H1 (cell line): ENCODE measurements at regions not wholly inside any gene's neighbourhood (a gene's known extent, or its start where the extent isn't known, plus 50 kb on each side); places are given as distances from the start of the nearest gene placed in this dataset.

Source experiments
- CTCF ChIA-PET: fragments of 300-600 bp; sonication (Branson Sonifier 250); formaldehyde crosslinking; loops from one replicate; lab custom pipeline; 2021; ENCODE audit not compliant: partially characterized antibody; lab: Charles Lee
- POLR2A ChIA-PET: fragments of 300-600 bp; sonication (Branson Sonifier 250); formaldehyde crosslinking; loops from one replicate; lab custom pipeline; 2021; ENCODE audit warnings: inconsistent platforms; ENCODE audit not compliant: partially characterized antibody; lab: Charles Lee
- DNase-seq, 2 experiments: peaks; one replicate each; pipeline versions ENCODE4 v3.0.0 to v3.0.0-alpha.2; 2010 to 2022; ENCODE audit warnings: low spot score in 2 of 2, low read depth in 1 of 2, mixed read lengths in 1 of 2
- FAIRE-seq: peaks from 2 replicates; lab custom pipeline; 2011; peaks lifted over from hg19 to GRCh38; lab: Jason Lieb, UNC
- H2AFZ ChIP-seq: 2 replicates; pipeline ENCODE4 v1.8.1; 2012; ENCODE audit warnings: low read length, inconsistent platforms
- H2AK5ac ChIP-seq: 2 replicates; pipeline ENCODE4 v1.6.1; 2013; ENCODE audit warnings: low read depth, low read length
- H2BK120ac ChIP-seq: replicated peaks from 2 replicates; pipeline ENCODE3; 2013; ENCODE audit warnings: low read depth, low read length, inconsistent platforms
- H2BK12ac ChIP-seq: 2 replicates; pipeline ENCODE4 v1.6.1; 2013; ENCODE audit warnings: low read depth, low read length
- H2BK15ac ChIP-seq: 2 replicates; pipeline ENCODE4 v1.6.1; 2013; ENCODE audit warnings: low read length
- H2BK20ac ChIP-seq: 2 replicates; pipeline ENCODE4 v1.6.1; 2013; ENCODE audit warnings: low read length
- H2BK5ac ChIP-seq: 2 replicates; pipeline ENCODE4 v1.6.1; 2013; ENCODE audit warnings: low read depth, low read length
- H3K14ac ChIP-seq: 2 replicates; pipeline ENCODE4 v1.6.1; 2013; ENCODE audit warnings: inconsistent platforms; ENCODE audit not compliant: insufficient read length
- H3K18ac ChIP-seq: 2 replicates; pipeline ENCODE4 v1.6.1; 2013; ENCODE audit warnings: low read length; ENCODE audit errors: extremely low read depth
- H3K23ac ChIP-seq: 2 replicates; pipeline ENCODE4 v1.6.1; 2013; ENCODE audit warnings: inconsistent platforms; ENCODE audit not compliant: insufficient read length
- H3K23me2 ChIP-seq: 2 replicates; pipeline ENCODE4 v1.6.1; 2013; ENCODE audit warnings: low read depth, low read length
- H3K27ac ChIP-seq: 2 replicates; pipeline ENCODE4 v1.6.1; 2011; ENCODE audit warnings: low read depth, low read length, inconsistent platforms
- H3K27me3 ChIP-seq, 4 experiments: replicated peaks in 1 of 4; 1 replicate in 1 of 4; 2 replicates in 3 of 4; pipeline versions ENCODE4 v1.6.1 to v1.8.1; 2011 to 2013; ENCODE audit warnings: low read length in 3 of 4, mild to moderate bottlenecking in 3 of 4, inconsistent platforms in 2 of 4, mixed read lengths in 2 of 4, moderate library complexity in 1 of 4; ENCODE audit not compliant: control insufficient read depth in 3 of 4, insufficient read depth in 3 of 4; ENCODE audit errors: extremely low read depth in 1 of 4
- H3K36me3 ChIP-seq, 4 experiments: 2 replicates each; pipeline versions ENCODE4 v1.6.1 to v1.8.1; 2011 to 2013; ENCODE audit warnings: mild to moderate bottlenecking in 4 of 4, low read length in 3 of 4, moderate library complexity in 2 of 4, control low read depth in 1 of 4, inconsistent platforms in 1 of 4; ENCODE audit not compliant: insufficient read depth in 4 of 4, control insufficient read depth in 2 of 4
- H3K4ac ChIP-seq: replicated peaks from 2 replicates; pipeline ENCODE3; 2013; ENCODE audit warnings: low read length, low read depth, mixed read lengths, inconsistent platforms; ENCODE audit not compliant: insufficient read length
- H3K4me1 ChIP-seq, 4 experiments: replicated peaks in 1 of 4; 1 replicate in 1 of 4; 2 replicates in 3 of 4; pipeline versions ENCODE4 v1.6.1 to v1.8.1; 2011 to 2013; ENCODE audit warnings: low read length in 3 of 4, inconsistent platforms in 2 of 4, mixed read lengths in 1 of 4; ENCODE audit not compliant: insufficient read depth in 4 of 4, control insufficient read depth in 3 of 4
- H3K4me2 ChIP-seq, 2 experiments: 2 replicates each; pipeline versions ENCODE4 v1.6.1 to v1.8.1; 2011 to 2013; ENCODE audit warnings: low read depth in 2 of 2, low read length in 2 of 2, control low read depth in 1 of 2, inconsistent platforms in 1 of 2, mild to moderate bottlenecking in 1 of 2; ENCODE audit not compliant: insufficient read depth in 1 of 2
- H3K4me3 ChIP-seq, 4 experiments: fragments of 200-600, 300-600 bp in 1 of 4; sonication (generic), shearing (Covaris generic), sonication (Bioruptor Twin) in 1 of 4; 2 replicates each; pipeline versions ENCODE4 v1.5.1 to v1.8.1; 2011 to 2016; ENCODE audit warnings: low read length in 4 of 4, low read depth in 3 of 4, control low read depth in 2 of 4, inconsistent platforms in 2 of 4, mild to moderate bottlenecking in 2 of 4, mixed read lengths in 1 of 4, moderate library complexity in 1 of 4; ENCODE audit not compliant: insufficient read depth in 2 of 4; ENCODE audit errors: extremely low read depth in 1 of 4
- H3K56ac ChIP-seq: replicated peaks from 2 replicates; pipeline ENCODE3; 2013; ENCODE audit warnings: low read depth, mild to moderate bottlenecking, mixed read lengths, low read length, inconsistent platforms; ENCODE audit not compliant: insufficient read length
- H3K79me1 ChIP-seq: 2 replicates; pipeline ENCODE4 v1.6.1; 2013; ENCODE audit warnings: low read depth, low read length, control low read depth
- H3K79me2 ChIP-seq, 2 experiments: 2 replicates each; pipeline versions ENCODE4 v1.6.1 to v1.8.1; 2012 to 2013; ENCODE audit warnings: low read length in 2 of 2, mild to moderate bottlenecking in 2 of 2, inconsistent platforms in 1 of 2; ENCODE audit not compliant: insufficient read depth in 2 of 2, control insufficient read depth in 1 of 2
- H3K9ac ChIP-seq, 4 experiments: replicated peaks in 1 of 4; 1 replicate in 1 of 4; 2 replicates in 3 of 4; pipeline versions ENCODE4 v1.6.1 to v1.8.1; 2011 to 2013; ENCODE audit warnings: low read depth in 3 of 4, low read length in 3 of 4, control low read depth in 2 of 4, mild to moderate bottlenecking in 2 of 4, moderate library complexity in 2 of 4, inconsistent platforms in 1 of 4; ENCODE audit errors: extremely low read depth in 1 of 4
- H3K9me3 ChIP-seq, 2 experiments: 2 replicates each; pipeline versions ENCODE4 v1.6.1 to v1.8.1; 2012 to 2013; ENCODE audit warnings: mild to moderate bottlenecking in 2 of 2, moderate library complexity in 2 of 2, control low read depth in 1 of 2, inconsistent platforms in 1 of 2, low read depth in 1 of 2, low read length in 1 of 2, mixed read lengths in 1 of 2; ENCODE audit not compliant: insufficient read depth in 2 of 2
- H4K20me1 ChIP-seq, 2 experiments: replicated peaks in 1 of 2; 2 replicates each; pipeline versions ENCODE3 to v1.8.1; 2011 to 2013; ENCODE audit warnings: inconsistent platforms in 2 of 2, low read length in 2 of 2, mild to moderate bottlenecking in 1 of 2; ENCODE audit not compliant: insufficient read depth in 2 of 2, control insufficient read depth in 1 of 2
- H4K5ac ChIP-seq: 2 replicates; pipeline ENCODE4 v1.6.1; 2013; ENCODE audit warnings: low read length, low read depth, mixed read lengths, inconsistent platforms; ENCODE audit not compliant: insufficient read length
- H4K8ac ChIP-seq: 2 replicates; pipeline ENCODE4 v1.8.0; 2013; ENCODE audit warnings: mild to moderate bottlenecking, moderate library complexity, low read length, inconsistent platforms; ENCODE audit not compliant: insufficient read depth; ENCODE audit errors: extremely low read depth
- H4K91ac ChIP-seq: replicated peaks from 2 replicates; pipeline ENCODE3; 2013; ENCODE audit warnings: low read length, mixed read lengths, inconsistent platforms; ENCODE audit not compliant: insufficient read length
- GTF2F1 ChIP-seq: IDR thresholded peaks from 2 replicates; pipeline ENCODE4 v1.6.1; 2012; ENCODE audit warnings: low read depth, low read length, improper control_type of control experiment, borderline replicate concordance
- HDAC6 ChIP-seq: IDR thresholded peaks from one replicate; pipeline ENCODE4 v1.7.1; 2012; ENCODE audit warnings: low read depth, mild to moderate bottlenecking, inconsistent platforms, low read length, moderate library complexity
- JUND ChIP-seq: IDR thresholded peaks from 2 replicates; pipeline ENCODE4 v1.6.1; 2011; ENCODE audit warnings: mild to moderate bottlenecking, improper control_type of control experiment, low read length
- WGBS, 2 experiments: shearing (Covaris generic) in 1 of 2; methylation state at CpG; one replicate each; pipeline versions ENCODE4 v1.1.6 to v1.1.7; 2013 to 2015; ENCODE audit warnings: low lambda C conversion rate in 2 of 2, mixed read lengths in 2 of 2, inconsistent platforms in 1 of 2, low coverage in 1 of 2, missing lambda C conversion rate in 1 of 2; ENCODE audit not compliant: insufficient replicate concordance in 2 of 2, insufficient coverage in 1 of 2, insufficient read length in 1 of 2; ENCODE audit errors: extremely low coverage in 1 of 2, missing lambda C conversion rate in 1 of 2; 5-methylcytosine and 5-hydroxymethylcytosine counted together

DNA sequence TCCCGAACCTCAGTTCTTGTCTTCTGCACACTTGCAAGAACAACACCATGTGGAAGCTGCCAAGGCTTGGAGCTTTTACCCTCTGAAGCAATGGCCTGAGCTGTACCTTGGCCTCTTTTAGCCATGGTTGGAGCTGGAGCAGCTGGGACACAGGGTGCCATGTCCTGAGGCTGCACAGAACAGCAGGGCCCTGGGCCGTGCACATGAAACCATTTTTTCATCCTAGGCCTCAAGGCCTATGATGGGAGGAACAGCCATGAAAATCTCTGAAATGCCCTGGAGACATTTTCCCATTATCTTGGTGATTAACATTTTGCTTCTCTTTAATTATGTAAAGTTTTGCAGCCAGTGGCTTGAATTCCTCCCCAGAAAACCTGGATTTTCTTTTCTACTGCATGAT lies 817.8 kb upstream of the CXADR start:
- H3K23me2 ChIP-seq = no peaks in the 10 kb centered on the region
- no peak overlapping the region for H2BK12ac ChIP-seq

More for the DNA sequence above, 817.8 kb upstream of the CXADR start:
- Histone ChIP-seq H3K14ac (no peak overlapping the region), H3K56ac (no peak overlapping the region), H3K27me3 (no peaks in the 10 kb centered on the region), H4K91ac (no peak overlapping the region), H3K36me3 (no peaks in the 10 kb centered on the region), H3K79me2 (no peaks in the 10 kb centered on the region), H4K8ac (no peak overlapping the region), H3K79me1 (no peaks in the 10 kb centered on the region), H4K5ac (no peak overlapping the region), H2BK20ac (no peak overlapping the region), H4K20me1 (no peaks in the 10 kb centered on the region), H3K4me1 (no peaks in the 10 kb centered on the region), H3K9ac (no peak overlapping the region), H3K4ac (no peak overlapping the region), H2BK120ac (no peak overlapping the region), H3K23ac (no peak overlapping the region), H3K27ac (no peak overlapping the region), H2AK5ac (no peak overlapping the region), H3K4me3 (no peak overlapping the region), H3K18ac (no peak overlapping the region), H2AFZ (no peak overlapping the region), H3K4me2 (no peak overlapping the region), H2BK5ac (no peak overlapping the region), H2BK15ac (no peak overlapping the region), H3K9me3 (peaks cover 14 to 20% of the 10 kb centered on the region in 2 experiments)
- ChIA-PET POLR2A (no interaction called here), CTCF (no interaction called here)
- 88% methylated on average over 2 of the region's 2 CpGs; no CpG with 5 or more reads in 1 of the 2 experiments for WGBS, 2 experiments
- FAIRE-seq (no peak), DNase-seq (no peak)
- no peak for TF ChIP-seq GTF2F1
- no peak for TF ChIP-seq HDAC6
- TF ChIP-seq JUND = no peak
